ENCODE measurements at regions not wholly inside any gene's neighbourhood (a gene's known extent, or its start where the extent isn't known, plus 50 kb on each side); places are given as distances from the start of the nearest gene placed in this dataset.

- Mint-ChIP-seq H3K9me3 (no peaks in the 10 kb centered on the region), H3K4me1 (ENCODE audit: low read depth) (no peaks in the 10 kb centered on the region), H3K27ac (no peak overlapping the region), H3K4me3 (no peak overlapping the region), H3K36me3 (ENCODE audit: low read depth) (no peaks in the 10 kb centered on the region), H3K27me3 (no peaks in the 10 kb centered on the region)
- no peak for ATAC-seq (ENCODE audit: poor library complexity)
- Histone ChIP-seq H3K27me3 (ENCODE audit: control insufficient read depth in 1 of 2, insufficient read depth in 2 of 2, low read length in 2 of 2) (no peaks in the 10 kb centered on the region), H3K9me3 (ENCODE audit: control insufficient read depth in 1 of 2, insufficient read depth in 1 of 2, low read length in 2 of 2) (no peaks in the 10 kb centered on the region), H3K4me3 (ENCODE audit: low read length) (no peak overlapping the region), H3K27ac (ENCODE audit: low read depth in 1 of 2, low read length in 2 of 2) (no peak overlapping the region), H3K36me3 (ENCODE audit: insufficient read depth, low read length) (no peaks in the 10 kb centered on the region), H3K4me1 (ENCODE audit: insufficient read depth, low read length) (no peaks in the 10 kb centered on the region)
- POLR2A ChIA-PET, result no interaction called here
- intact Hi-C loops (cut with DNase I, micrococcal nuclease), result no loop called here
- CTCF ChIA-PET, result no interaction called here
- TF ChIP-seq, protein P1, sequence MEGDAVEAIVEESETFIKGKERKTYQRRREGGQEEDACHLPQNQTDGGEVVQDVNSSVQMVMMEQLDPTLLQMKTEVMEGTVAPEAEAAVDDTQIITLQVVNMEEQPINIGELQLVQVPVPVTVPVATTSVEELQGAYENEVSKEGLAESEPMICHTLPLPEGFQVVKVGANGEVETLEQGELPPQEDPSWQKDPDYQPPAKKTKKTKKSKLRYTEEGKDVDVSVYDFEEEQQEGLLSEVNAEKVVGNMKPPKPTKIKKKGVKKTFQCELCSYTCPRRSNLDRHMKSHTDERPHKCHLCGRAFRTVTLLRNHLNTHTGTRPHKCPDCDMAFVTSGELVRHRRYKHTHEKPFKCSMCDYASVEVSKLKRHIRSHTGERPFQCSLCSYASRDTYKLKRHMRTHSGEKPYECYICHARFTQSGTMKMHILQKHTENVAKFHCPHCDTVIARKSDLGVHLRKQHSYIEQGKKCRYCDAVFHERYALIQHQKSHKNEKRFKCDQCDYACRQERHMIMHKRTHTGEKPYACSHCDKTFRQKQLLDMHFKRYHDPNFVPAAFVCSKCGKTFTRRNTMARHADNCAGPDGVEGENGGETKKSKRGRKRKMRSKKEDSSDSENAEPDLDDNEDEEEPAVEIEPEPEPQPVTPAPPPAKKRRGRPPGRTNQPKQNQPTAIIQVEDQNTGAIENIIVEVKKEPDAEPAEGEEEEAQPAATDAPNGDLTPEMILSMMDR (IDR thresholded peaks at IDR 0.05), result no peak
- no peak for DNase-seq
Measured at GRCh38 chr6:147990159-147990558, 352.5 kb upstream of the SASH1 start.

DNA sequence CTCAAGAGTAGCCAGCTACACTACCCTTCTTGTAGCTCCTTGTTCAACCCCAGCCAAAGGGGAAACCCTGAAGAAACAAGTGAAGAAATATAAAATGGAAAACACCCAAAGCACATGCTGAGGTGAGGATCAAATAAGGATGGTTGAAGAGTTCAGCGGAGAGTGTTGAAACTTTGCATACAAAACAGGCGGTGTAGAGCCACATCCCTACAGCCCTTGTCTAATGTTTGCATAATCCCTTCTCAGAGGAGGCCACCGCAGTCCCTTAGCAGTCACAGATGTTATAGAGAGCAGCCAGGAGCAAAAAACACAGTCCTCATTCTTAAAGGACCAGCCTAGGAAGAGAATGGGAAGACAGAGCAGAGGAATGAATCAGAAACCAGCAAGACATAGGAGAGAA, 350.7 kb upstream of the SASH1 start:
- Histone ChIP-seq H3K9me3 (ENCODE audit: control insufficient read depth in 1 of 2, insufficient read depth in 1 of 2, low read length in 2 of 2) (no peaks in the 10 kb centered on the region), H3K36me3 (ENCODE audit: insufficient read depth, low read length) (no peaks in the 10 kb centered on the region), H3K27ac (ENCODE audit: low read depth in 1 of 2, low read length in 2 of 2) (no peak overlapping the region), H3K27me3 (ENCODE audit: control insufficient read depth in 1 of 2, insufficient read depth in 2 of 2, low read length in 2 of 2) (no peaks in the 10 kb centered on the region), H3K4me1 (ENCODE audit: insufficient read depth, low read length) (no peaks in the 10 kb centered on the region), H3K4me3 (ENCODE audit: low read length) (no peak overlapping the region)
- POLR2A ChIA-PET, result no interaction called here
- Mint-ChIP-seq H3K4me3 (no peak overlapping the region), H3K4me1 (ENCODE audit: low read depth) (no peaks in the 10 kb centered on the region), H3K36me3 (ENCODE audit: low read depth) (no peaks in the 10 kb centered on the region), H3K9me3 (no peaks in the 10 kb centered on the region), H3K27ac (no peak overlapping the region), H3K27me3 (no peaks in the 10 kb centered on the region)
- DNase-seq (no peak), ATAC-seq (ENCODE audit: poor library complexity) (no peak)
- intact Hi-C loops (cut with DNase I, micrococcal nuclease), result no loop called here
- CTCF ChIA-PET, result no interaction called here
- TF ChIP-seq, protein P1 (IDR thresholded peaks at IDR 0.05), result no peak

- ATAC-seq (ENCODE audit: poor library complexity), result no peak
- no peaks in the 10 kb centered on the region for H3K27me3 Mint-ChIP-seq
- H3K9me3 ChIP-seq (ENCODE audit: control insufficient read depth in 1 of 2, insufficient read depth in 1 of 2, low read length in 2 of 2), result peaks cover 0 to 3% of the 10 kb centered on the region in 2 experiments
- H3K4me1 Mint-ChIP-seq (ENCODE audit: low read depth), result no peaks in the 10 kb centered on the region
- H3K27ac ChIP-seq (ENCODE audit: low read depth in 1 of 2, low read length in 2 of 2), result no peak overlapping the region
- ChIA-PET POLR2A (no interaction called here), CTCF (interaction anchor here (0.6 kb wide), 1 partner anchor 101 kb away, joined by 3 read pairs; no protein-coding TSS in a partner anchor)
- H3K27ac Mint-ChIP-seq, result no peak overlapping the region
- no peak overlapping the region for H3K4me3 ChIP-seq (ENCODE audit: low read length)
- DNase-seq, result no peak
- no peaks in the 10 kb centered on the region for H3K36me3 ChIP-seq (ENCODE audit: insufficient read depth, low read length)
- H3K4me1 ChIP-seq (ENCODE audit: insufficient read depth, low read length), result no peaks in the 10 kb centered on the region
- TF ChIP-seq, protein P1 (IDR thresholded peaks at IDR 0.05), result no peak
- no peak overlapping the region for H3K4me3 Mint-ChIP-seq
- no peaks in the 10 kb centered on the region for H3K36me3 Mint-ChIP-seq (ENCODE audit: low read depth)
- H3K27me3 ChIP-seq (ENCODE audit: control insufficient read depth in 1 of 2, insufficient read depth in 2 of 2, low read length in 2 of 2), result no peaks in the 10 kb centered on the region
- intact Hi-C loops (cut with DNase I, micrococcal nuclease), result no loop called here
- peaks cover 10% of the 10 kb centered on the region for H3K9me3 Mint-ChIP-seq
Measured at GRCh38 chr6:147999001-147999540, 343.6 kb upstream of the SASH1 start.

Data from CD4-positive, alpha-beta T cell (primary cell).